GM18507 (cell line): ENCODE measurements at regions not wholly inside any gene's neighbourhood (a gene's known extent, or its start where the extent isn't known, plus 50 kb on each side); places are given as distances from the start of the nearest gene placed in this dataset.

Experiments
- DNase-seq: peaks from one replicate; pipeline ENCODE4 v3.0.0; 2011; ENCODE audit warnings: low read depth; ENCODE audit not compliant: insufficient read length; ENCODE audit errors: extremely low spot score
- FAIRE-seq: peaks from 2 replicates; lab custom pipeline; 2011; peaks lifted over from hg19 to GRCh38; lab: Jason Lieb, UNC

- FAIRE-seq, result no peak
- DNase-seq, result no peak
Observed at GRCh38 chr16:85173146-85173980, 61.1 kb upstream of the CIBAR2 start.

DNA sequence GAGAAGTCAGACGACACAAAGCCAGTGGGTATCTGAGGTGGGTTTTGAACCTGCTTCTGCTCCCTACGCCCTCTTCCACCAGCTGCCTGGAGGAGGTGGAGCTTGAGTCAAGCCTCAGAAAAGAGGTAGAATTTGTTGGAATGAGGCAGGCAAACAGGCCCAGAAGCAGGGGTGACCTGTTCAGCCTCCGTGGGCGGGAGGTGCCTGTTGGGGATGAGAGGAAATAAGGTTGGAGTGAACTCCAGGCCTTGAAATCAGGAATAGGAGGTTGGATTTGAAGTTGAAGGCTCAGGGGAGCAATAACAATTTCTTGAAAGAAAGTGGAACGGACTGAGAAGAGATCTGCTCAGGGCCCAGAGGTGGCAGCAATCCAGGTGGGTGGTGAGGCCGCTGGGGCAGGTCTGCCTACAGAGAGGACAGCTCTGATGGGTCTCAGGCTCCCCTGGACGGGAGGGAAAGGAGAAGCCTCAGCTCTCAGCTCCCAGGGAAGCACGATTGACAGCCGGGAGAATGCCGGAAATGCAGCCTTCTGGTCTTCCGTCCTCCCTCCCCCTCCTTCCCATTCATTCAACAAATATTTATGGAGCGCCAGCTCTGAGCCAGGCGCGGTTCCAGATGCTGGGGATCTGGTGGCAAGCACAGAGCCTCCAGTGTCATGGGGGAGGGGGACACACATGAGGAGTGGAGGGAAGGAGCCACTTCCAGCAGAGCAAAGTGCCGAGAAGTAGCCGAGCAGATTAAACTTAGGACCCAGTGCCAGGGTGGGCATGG lies 61.9 kb upstream of the CIBAR2 start:
- DNase-seq (no peak), FAIRE-seq (no peak)

GRCh38 chr16:85174871-85175723 lies 62.8 kb upstream of the CIBAR2 start:
- no peak for DNase-seq
- no peak for FAIRE-seq

DNA sequence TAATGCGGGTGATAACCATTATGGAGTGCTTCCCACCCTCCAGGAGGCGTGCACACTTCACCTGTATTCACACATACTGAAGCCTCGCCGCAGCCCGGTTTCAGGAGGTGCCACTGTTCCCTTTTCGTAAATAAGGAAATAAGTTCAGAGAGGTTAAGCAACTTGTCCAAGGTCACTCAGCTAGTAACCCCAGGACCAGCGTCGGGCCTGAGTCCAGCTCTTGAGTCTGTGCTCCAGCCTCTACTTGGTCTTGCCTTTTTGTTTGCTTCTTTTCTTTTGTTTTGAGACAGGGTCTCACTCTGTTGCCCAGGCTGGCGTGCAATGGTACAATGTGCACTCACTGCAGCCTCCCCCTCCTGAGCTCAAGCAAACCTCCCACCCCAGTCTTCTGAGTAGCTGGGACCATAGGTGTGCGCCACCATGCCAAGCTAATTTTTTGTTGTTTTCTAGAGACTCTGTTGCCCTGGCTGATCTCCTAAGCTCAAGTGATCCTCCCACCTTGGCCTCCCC lies 63.5 kb upstream of the CIBAR2 start:
- DNase-seq (no peak), FAIRE-seq (no peak)

DNA sequence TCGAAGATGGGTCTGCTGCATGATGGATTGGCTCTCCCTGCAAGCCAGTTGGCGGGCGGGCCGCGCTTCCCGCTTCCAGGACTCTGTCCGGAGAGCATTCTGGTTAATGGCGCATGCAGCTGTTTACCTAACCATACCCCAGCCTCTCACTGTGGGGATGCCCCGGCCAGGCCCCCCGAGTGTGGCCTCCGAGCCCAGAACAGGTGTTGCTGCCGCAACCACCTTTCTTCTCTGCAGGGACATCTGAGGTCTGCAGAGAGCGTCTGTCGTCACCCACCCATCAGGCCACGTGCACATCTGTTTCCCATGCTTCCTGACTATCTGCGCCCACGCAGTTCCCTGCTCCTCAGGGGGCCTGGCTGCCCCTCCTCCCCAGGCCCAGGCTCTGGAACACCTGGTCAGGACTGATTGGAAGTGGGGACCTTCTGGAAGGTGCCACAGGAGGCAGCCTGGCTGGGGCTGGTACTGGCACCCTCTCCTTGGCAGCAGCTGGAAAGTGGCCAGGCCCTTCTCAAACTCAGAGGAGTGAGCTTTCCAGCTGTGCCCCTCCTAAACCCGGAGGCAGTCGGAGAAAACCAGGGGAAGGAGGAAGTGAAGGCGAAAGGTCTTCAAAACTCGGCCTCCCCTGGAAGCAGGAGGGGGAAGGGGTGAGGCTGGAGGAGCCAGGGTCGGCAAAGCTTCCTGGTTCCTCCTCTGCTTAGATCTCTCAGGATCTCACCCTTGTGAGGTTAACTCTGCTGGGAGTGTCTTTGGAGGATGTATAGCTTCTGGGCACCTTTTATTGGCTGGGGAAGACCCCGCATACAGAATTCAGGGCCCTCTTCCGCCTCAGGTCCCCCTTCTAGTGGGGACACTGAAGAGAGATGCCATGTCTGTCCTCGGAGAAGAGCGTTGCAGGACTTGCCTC lies 64.5 kb upstream of the CIBAR2 start:
- FAIRE-seq (no peak), DNase-seq (no peak)

DNA sequence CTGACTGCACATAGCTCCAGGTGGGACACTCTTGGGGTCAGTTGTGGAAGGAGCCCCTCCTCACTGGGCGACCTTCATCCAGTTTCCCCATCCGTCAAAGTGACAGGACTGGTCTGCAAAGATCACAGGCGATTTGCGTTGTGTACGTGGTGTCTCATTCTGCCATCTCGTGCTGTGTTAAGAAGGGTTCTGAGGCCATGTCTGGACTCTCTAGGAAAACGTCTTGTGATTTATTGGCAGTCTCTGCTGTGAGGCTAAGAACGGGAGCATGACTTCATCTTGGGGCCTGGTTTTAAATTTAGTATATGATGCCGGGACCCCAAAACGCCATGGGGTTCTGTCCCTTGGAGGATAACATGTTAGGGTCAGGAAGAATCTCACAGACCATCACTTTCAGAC lies 65.2 kb upstream of the CIBAR2 start:
- FAIRE-seq, result no peak
- no peak for DNase-seq

GRCh38 chr16:85178006-85178591 lies 65.8 kb upstream of the CIBAR2 start:
- DNase-seq (no peak), FAIRE-seq (no peak)

- no peak for FAIRE-seq
- DNase-seq, result no peak
Observed at GRCh38 chr16:85178596-85178995, 66.3 kb upstream of the CIBAR2 start.

DNA sequence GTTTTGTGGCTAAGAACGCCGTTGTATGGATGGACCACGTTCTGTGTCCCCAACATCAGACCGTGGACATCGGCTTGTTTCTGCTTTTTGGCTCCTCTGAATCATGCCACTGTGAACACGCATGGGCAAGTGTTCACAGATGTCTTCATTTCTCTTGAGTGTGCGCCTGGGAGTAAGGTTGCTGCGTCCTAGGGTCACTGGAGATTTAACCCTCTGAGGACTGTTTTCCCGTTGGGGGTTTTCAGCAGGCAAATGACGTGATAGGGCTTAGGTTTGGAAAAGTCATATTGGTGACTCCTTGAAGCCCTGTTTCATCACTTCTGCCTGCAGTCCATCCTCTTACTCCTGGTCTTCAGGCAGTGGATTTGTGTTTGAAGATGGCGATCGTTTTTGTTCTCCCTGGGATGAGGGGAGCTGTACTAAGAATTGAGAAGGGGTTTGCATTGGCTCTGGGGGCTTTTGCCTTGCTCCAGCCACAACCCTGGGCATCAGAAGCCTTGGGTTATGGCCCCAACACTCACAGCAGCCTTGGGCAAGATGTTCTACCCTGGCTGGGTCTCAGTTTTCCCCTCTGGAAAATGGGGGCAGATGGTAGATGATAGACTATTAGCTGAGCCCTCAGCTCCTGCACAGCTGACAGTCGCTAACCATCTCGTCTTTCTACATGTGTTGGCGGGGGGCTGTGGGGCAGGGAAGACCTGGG lies 67.2 kb upstream of the CIBAR2 start:
- FAIRE-seq (no peak), DNase-seq (no peak)

GRCh38 chr16:85180047-85180826 lies 68.0 kb upstream of the CIBAR2 start:
- no peak for DNase-seq
- FAIRE-seq, result no peak

- DNase-seq, result no peak
- FAIRE-seq, result no peak
Observed at GRCh38 chr16:85180827-85181738, 68.8 kb upstream of the CIBAR2 start.

DNA sequence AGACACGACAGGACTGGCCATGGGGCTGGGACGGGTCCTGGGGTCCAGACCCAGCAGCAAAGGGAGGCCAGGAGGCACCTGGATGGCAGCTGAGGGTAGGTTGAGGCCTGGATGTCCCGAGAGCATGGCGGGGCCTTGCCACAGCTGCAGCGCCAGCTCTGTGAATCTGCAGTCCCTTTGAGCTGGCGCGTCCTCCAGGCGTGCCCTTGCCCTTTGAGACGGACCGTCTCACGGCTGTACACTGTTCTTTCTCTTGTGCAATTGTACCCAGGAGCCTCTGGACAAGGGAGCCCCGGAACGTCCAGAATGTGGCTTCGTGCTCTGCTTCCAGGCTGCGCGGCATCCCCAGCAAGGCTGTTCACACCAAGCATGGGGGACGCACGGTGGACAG lies 69.5 kb upstream of the CIBAR2 start:
- no peak for FAIRE-seq
- DNase-seq, result no peak

- FAIRE-seq (no peak), DNase-seq (no peak)
Observed at GRCh38 chr16:85182286-85182685, 70.0 kb upstream of the CIBAR2 start.

GRCh38 chr16:85182774-85183173 lies 70.5 kb upstream of the CIBAR2 start:
- no peak for DNase-seq
- FAIRE-seq, result no peak

GRCh38 chr16:85183564-85183963 lies 71.3 kb upstream of the CIBAR2 start:
- FAIRE-seq (no peak), DNase-seq (no peak)

DNA sequence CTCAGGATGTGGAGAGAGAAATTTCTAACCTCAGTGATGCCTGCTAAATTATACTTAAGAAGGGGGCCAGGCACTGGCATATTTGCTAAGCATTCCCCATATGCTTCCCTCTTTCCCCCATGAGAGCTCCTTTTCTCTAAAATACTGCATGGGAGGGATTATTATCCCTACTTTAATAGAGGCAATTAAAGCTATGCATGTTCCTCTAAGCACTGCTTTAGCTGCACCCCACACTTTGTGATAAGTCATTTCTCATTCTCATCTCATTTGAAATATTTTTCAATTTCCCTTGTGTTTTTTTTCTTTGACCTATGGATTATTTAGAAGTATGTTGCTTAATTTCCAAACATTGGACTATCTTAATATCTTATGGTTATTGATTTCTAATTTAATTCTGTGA lies 72.1 kb upstream of the CIBAR2 start:
- FAIRE-seq (no peak), DNase-seq (no peak)
